HEK293 (cell line): ENCODE measurements at regions not wholly inside any gene's neighbourhood (a gene's known extent, or its start where the extent isn't known, plus 50 kb on each side); places are given as distances from the start of the nearest gene placed in this dataset.

Source experiments
- CTCF ChIA-PET: fragments of 350-600 bp; formaldehyde crosslinking; extraction: SDS; loops from one replicate; lab custom pipeline; 2021; ENCODE audit warnings: antibody characterized with exemption; lab: Yijun Ruan, JAX
- POLR2A ChIA-PET: fragments of 300-600 bp; formaldehyde crosslinking; extraction: SDS; loops from one replicate; lab custom pipeline; 2020; ENCODE audit warnings: antibody characterized with exemption, inconsistent platforms; lab: Yijun Ruan, JAX
- H3K27ac ChIP-seq: fragments of 200-500 bp; sonication (Bioruptor generic); 2 replicates; pipeline ENCODE4 v1.5.1; 2014; ENCODE audit warnings: low read depth, low read length, control low read depth, inconsistent platforms; ENCODE audit errors: extremely low read depth
- H3K36me3 ChIP-seq, 2 experiments: fragments of 200-500 bp in 1 of 2; sonication (Bioruptor generic) in 1 of 2; 1 replicate in 1 of 2; 2 replicates in 1 of 2; pipeline ENCODE4 v1.5.1; 2014 to 2017; ENCODE audit warnings: inconsistent platforms in 2 of 2, low read length in 2 of 2; ENCODE audit not compliant: control insufficient read depth in 2 of 2, insufficient read depth in 1 of 2
- H3K4me1 ChIP-seq: fragments of 200-500 bp; sonication (Bioruptor generic); 2 replicates; pipeline ENCODE4 v1.5.1; 2014; ENCODE audit warnings: mild to moderate bottlenecking, low read length, inconsistent platforms; ENCODE audit not compliant: control insufficient read depth, insufficient read depth
- H3K4me3 ChIP-seq: 2 replicates; pipeline ENCODE4 v1.5.1; 2011; ENCODE audit warnings: low read depth, mild to moderate bottlenecking, control low read depth, low read length, moderate library complexity
- H3K9me3 ChIP-seq: fragments of 200-500 bp; sonication (Bioruptor generic); 2 replicates; pipeline ENCODE4 v1.5.1; 2014; ENCODE audit warnings: low read depth, low read length, inconsistent platforms; ENCODE audit not compliant: control insufficient read depth, insufficient read depth
- BCL11A ChIP-seq: fragments of 450-650 bp; formaldehyde crosslinking; IDR thresholded peaks from 2 replicates; pipeline ENCODE4 v1.5.1; 2016; ENCODE audit warnings: low read depth, missing biosample characterization, missing genetic modification characterization
- BCL11B ChIP-seq: fragments of 450-650 bp; formaldehyde crosslinking; IDR thresholded peaks from 2 replicates; pipeline ENCODE4 v1.5.1; 2016; ENCODE audit warnings: low read depth, missing biosample characterization, missing genetic modification characterization
- IKZF3 ChIP-seq: fragments of 450-650 bp; IDR thresholded peaks from 2 replicates; pipeline ENCODE4 v1.5.0; 2018; ENCODE audit warnings: missing biosample characterization, mild to moderate bottlenecking, missing genetic modification characterization, moderate library complexity
- MEIS1 ChIP-seq: sonication (generic); formaldehyde crosslinking; IDR thresholded peaks from 2 replicates; pipeline ENCODE4 v1.8.1; 2022; ENCODE audit warnings: missing genetic modification reagents, mild to moderate bottlenecking, borderline replicate concordance
- SP7 ChIP-seq: fragments of 450-650 bp; formaldehyde crosslinking; IDR thresholded peaks from 2 replicates; pipeline ENCODE4 v1.5.1; 2016; ENCODE audit warnings: missing biosample characterization, missing genetic modification characterization
- ZBTB21 ChIP-seq: fragments of 450-650 bp; formaldehyde crosslinking; IDR thresholded peaks from 2 replicates; pipeline ENCODE4 v1.5.1; 2017; ENCODE audit warnings: missing biosample characterization, missing genetic modification characterization
- ZBTB48 ChIP-seq: fragments of 450-650 bp; formaldehyde crosslinking; IDR thresholded peaks from 2 replicates; pipeline ENCODE4 v1.5.1; 2016; ENCODE audit warnings: missing biosample characterization, missing genetic modification characterization
- ZBTB49 ChIP-seq: fragments of 450-650 bp; formaldehyde crosslinking; IDR thresholded peaks from 2 replicates; pipeline ENCODE4 v1.5.1; 2016; ENCODE audit warnings: missing biosample characterization, missing genetic modification characterization, low read depth
- ZFP69B ChIP-seq: fragments of 450-650 bp; formaldehyde crosslinking; IDR thresholded peaks from 2 replicates; pipeline ENCODE4 v1.5.1; 2016; ENCODE audit warnings: missing biosample characterization, missing genetic modification characterization
- ZNF112 ChIP-seq: fragments of 450-650 bp; formaldehyde crosslinking; IDR thresholded peaks from 2 replicates; pipeline ENCODE4 v1.5.0; 2017; ENCODE audit warnings: missing biosample characterization, missing genetic modification characterization
- ZNF169 ChIP-seq: fragments of 450-650 bp; formaldehyde crosslinking; IDR thresholded peaks from 2 replicates; pipeline ENCODE4 v1.5.1; 2016; ENCODE audit warnings: missing biosample characterization, missing genetic modification characterization
- ZNF18 ChIP-seq: fragments of 450-650 bp; formaldehyde crosslinking; IDR thresholded peaks from 2 replicates; pipeline ENCODE4 v1.5.1; 2016; ENCODE audit warnings: missing biosample characterization, missing genetic modification characterization
- ZNF239 ChIP-seq: fragments of 450-650 bp; formaldehyde crosslinking; IDR thresholded peaks from 2 replicates; pipeline ENCODE4 v1.5.1; 2016; ENCODE audit warnings: missing biosample characterization, missing genetic modification characterization
- ZNF311 ChIP-seq: fragments of 450-650 bp; formaldehyde crosslinking; IDR thresholded peaks from 2 replicates; pipeline ENCODE4 v1.5.1; 2017; ENCODE audit warnings: missing biosample characterization, missing genetic modification characterization, borderline replicate concordance
- ZNF354C ChIP-seq: fragments of 450-650 bp; formaldehyde crosslinking; IDR thresholded peaks from 2 replicates; pipeline ENCODE4 v1.5.1; 2016; ENCODE audit warnings: missing biosample characterization, missing genetic modification characterization, low read depth, borderline replicate concordance
- ZNF404 ChIP-seq: fragments of 450-650 bp; formaldehyde crosslinking; IDR thresholded peaks from 2 replicates; pipeline ENCODE4 v1.5.1; 2017; ENCODE audit warnings: missing biosample characterization, missing genetic modification characterization
- ZNF501 ChIP-seq: fragments of 450-650 bp; formaldehyde crosslinking; IDR thresholded peaks from 2 replicates; pipeline ENCODE4 v1.5.1; 2016; ENCODE audit warnings: missing biosample characterization, missing genetic modification characterization
- ZNF514 ChIP-seq: fragments of 450-650 bp; formaldehyde crosslinking; IDR thresholded peaks from 2 replicates; pipeline ENCODE4 v1.5.1; 2016; ENCODE audit warnings: missing biosample characterization, missing genetic modification characterization
- ZNF521 ChIP-seq: fragments of 450-650 bp; formaldehyde crosslinking; IDR thresholded peaks from 2 replicates; pipeline ENCODE4 v1.5.1; 2017; ENCODE audit warnings: missing biosample characterization, mild to moderate bottlenecking, missing genetic modification characterization
- ZNF560 ChIP-seq: fragments of 450-650 bp; formaldehyde crosslinking; IDR thresholded peaks from 2 replicates; pipeline ENCODE4 v1.5.1; 2017; ENCODE audit warnings: missing biosample characterization, missing genetic modification characterization, borderline replicate concordance
- ZNF623 ChIP-seq: fragments of 450-650 bp; formaldehyde crosslinking; IDR thresholded peaks from 2 replicates; pipeline ENCODE4 v1.5.1; 2016; ENCODE audit warnings: missing biosample characterization, missing genetic modification characterization
- ZNF626 ChIP-seq: fragments of 450-650 bp; sonication (Bioruptor Pico); formaldehyde crosslinking; IDR thresholded peaks from 2 replicates; pipeline ENCODE4 v1.5.1; 2018; ENCODE audit warnings: missing biosample characterization, missing genetic modification characterization, inconsistent platforms
- ZNF704 ChIP-seq: fragments of 450-650 bp; formaldehyde crosslinking; IDR thresholded peaks from 2 replicates; pipeline ENCODE4 v1.5.1; 2016; ENCODE audit warnings: missing biosample characterization, missing genetic modification characterization
- ZNF843 ChIP-seq: fragments of 450-650 bp; formaldehyde crosslinking; IDR thresholded peaks from 2 replicates; pipeline ENCODE4 v1.5.1; 2016; ENCODE audit warnings: missing biosample characterization, missing genetic modification characterization
- ZSCAN23 ChIP-seq: fragments of 450-650 bp; formaldehyde crosslinking; IDR thresholded peaks from 2 replicates; pipeline ENCODE4 v1.5.1; 2016; ENCODE audit warnings: missing biosample characterization, missing genetic modification characterization

GRCh38 chr6:27768556-27768955, 143.6 kb downstream of the OR2B2 start:
- no peak overlapping the region for H3K27ac ChIP-seq
- no peak for TF ChIP-seq SP7
- TF ChIP-seq ZNF18: no peak
- no peak for TF ChIP-seq BCL11B (tag by site-specific recombination)
- no peak for TF ChIP-seq ZNF404 (tag by site-specific recombination)
- TF ChIP-seq IKZF3: no peak
- TF ChIP-seq ZNF354C (tag by site-specific recombination): no peak
- TF ChIP-seq ZNF239 (tag by site-specific recombination): no peak
- no peak for TF ChIP-seq BCL11A
- TF ChIP-seq ZNF843 (tag by site-specific recombination): no peak
- TF ChIP-seq ZNF560 (tag by site-specific recombination): no peak
- TF ChIP-seq ZBTB48 (tag by site-specific recombination): no peak
- no peak for TF ChIP-seq ZNF704 (tag by site-specific recombination)
- no peak for TF ChIP-seq ZSCAN23 (tag by site-specific recombination)
- TF ChIP-seq ZNF311 (tag by site-specific recombination): no peak
- TF ChIP-seq ZFP69B (tag by site-specific recombination): no peak
- TF ChIP-seq ZBTB21 (tag by site-specific recombination): no peak
- no peak for TF ChIP-seq MEIS1 (CRISPR knock-in tag)
- no peak for TF ChIP-seq ZNF623 (tag by site-specific recombination)
- TF ChIP-seq ZNF514 (tag by site-specific recombination): no peak
- TF ChIP-seq ZBTB49 (tag by site-specific recombination): no peak
- ChIA-PET CTCF (interaction anchor here (0.9 to 3.1 kb wide), 5 partner anchors 9 to 487 kb away, joined by 3 to 14 read pairs (median 4); no protein-coding TSS in a partner anchor), POLR2A (no interaction called here)
- H3K4me3 ChIP-seq: no peak overlapping the region
- no peaks in the 10 kb centered on the region for H3K4me1 ChIP-seq
- no peaks in the 10 kb centered on the region for H3K9me3 ChIP-seq
- H3K36me3 ChIP-seq: no peaks in the 10 kb centered on the region

- Histone ChIP-seq H3K4me1 (no peaks in the 10 kb centered on the region), H3K9me3 (no peaks in the 10 kb centered on the region), H3K4me3 (no peak overlapping the region), H3K27ac (no peak overlapping the region), H3K36me3 (no peaks in the 10 kb centered on the region)
- CTCF ChIA-PET: interaction anchor here (1.0 to 3.1 kb wide), 4 partner anchors 9 to 487 kb away, joined by 3 to 14 read pairs (median 4); no protein-coding TSS in a partner anchor
- TF ChIP-seq ZNF112 (tag by site-specific recombination) (no peak), ZNF169 (tag by site-specific recombination) (no peak), ZNF521 (no peak), ZNF626 (tag by site-specific recombination) (no peak), ZNF501 (tag by site-specific recombination) (no peak)
- POLR2A ChIA-PET: no interaction called here
These were observed 144.3 kb downstream of the OR2B2 start for GRCh38 chr6:27767851-27768250.
